NT2/D1 (cell line): ENCODE measurements at regions not wholly inside any gene's neighbourhood (a gene's known extent, or its start where the extent isn't known, plus 50 kb on each side); places are given as distances from the start of the nearest gene placed in this dataset.

Experiments
- DNase-seq: peaks from one replicate; pipeline ENCODE4 v3.0.0-alpha.2; 2011; ENCODE audit warnings: low read depth, low spot score
- H3K27me3 ChIP-seq: 2 replicates; pipeline ENCODE4 v1.6.0; 2011; ENCODE audit warnings: mild to moderate bottlenecking; ENCODE audit not compliant: insufficient read length, insufficient read depth
- H3K36me3 ChIP-seq: 2 replicates; pipeline ENCODE4 v1.6.1; 2011; ENCODE audit warnings: mild to moderate bottlenecking, low read length, mixed read lengths; ENCODE audit not compliant: insufficient read depth, insufficient read length
- H3K4me1 ChIP-seq: 2 replicates; pipeline ENCODE4 v1.5.1; 2011; ENCODE audit not compliant: insufficient read depth, insufficient read length
- H3K4me3 ChIP-seq: 2 replicates; pipeline ENCODE4 v1.5.1; 2011; ENCODE audit warnings: low read depth; ENCODE audit not compliant: insufficient read length
- H3K9ac ChIP-seq: 2 replicates; pipeline ENCODE4 v1.6.0; 2011; ENCODE audit warnings: low read depth; ENCODE audit not compliant: insufficient read length
- H3K9me3 ChIP-seq: 2 replicates; pipeline ENCODE4 v1.5.1; 2011; ENCODE audit warnings: mild to moderate bottlenecking, low read length; ENCODE audit not compliant: insufficient read depth
- SUZ12 ChIP-seq: IDR thresholded peaks from 2 replicates; pipeline ENCODE4 v1.6.1; 2011; ENCODE audit not compliant: insufficient read length, insufficient read depth; ENCODE audit errors: extremely low read depth
- YY1 ChIP-seq: IDR thresholded peaks from 2 replicates; pipeline ENCODE4 v1.6.1; 2011; ENCODE audit not compliant: insufficient read length, insufficient read depth
- ZNF274 ChIP-seq: IDR thresholded peaks from 2 replicates; pipeline ENCODE4 v1.6.1; 2011; ENCODE audit warnings: mild to moderate bottlenecking, low read depth, low read length

DNA sequence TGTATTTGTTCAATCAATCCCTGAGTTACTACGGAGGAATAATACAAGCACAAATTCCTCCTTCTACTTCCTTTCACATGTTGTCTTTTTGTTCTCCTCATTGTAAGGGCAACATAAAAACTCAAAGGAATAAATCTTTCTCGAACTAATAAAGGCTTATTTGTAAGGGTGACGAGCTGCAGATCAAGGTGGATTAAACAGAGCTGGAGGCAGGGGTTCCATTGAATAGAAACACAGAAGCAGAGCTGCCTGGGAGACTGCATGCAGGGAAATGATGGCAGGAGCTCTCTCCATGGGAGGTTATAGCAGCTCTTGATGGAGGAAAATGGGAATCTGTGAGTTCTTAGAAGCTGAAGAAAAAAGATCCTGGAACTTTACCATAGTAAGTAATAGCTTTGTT is 160.2 kb downstream of the CYYR1 start:
- no peaks in the 10 kb centered on the region for H3K36me3 ChIP-seq

GRCh38 chr21:26409735-26410134 is 163.4 kb downstream of the CYYR1 start:
- H3K9me3 ChIP-seq: no peaks in the 10 kb centered on the region
- H3K4me3 ChIP-seq: no peak overlapping the region
- no peak for DNase-seq
- no peaks in the 10 kb centered on the region for H3K36me3 ChIP-seq
- H3K9ac ChIP-seq: no peak overlapping the region
- no peaks in the 10 kb centered on the region for H3K27me3 ChIP-seq
- H3K4me1 ChIP-seq: no peaks in the 10 kb centered on the region
- TF ChIP-seq SUZ12 (no peak), YY1 (no peak), ZNF274 (no peak)

More for the DNA sequence above, 160.2 kb downstream of the CYYR1 start:
- H3K4me3 ChIP-seq: no peak overlapping the region
- H3K9ac ChIP-seq: no peak overlapping the region
- TF ChIP-seq SUZ12 (no peak), ZNF274 (no peak), YY1 (no peak)
- no peaks in the 10 kb centered on the region for H3K4me1 ChIP-seq
- no peaks in the 10 kb centered on the region for H3K27me3 ChIP-seq
- no peaks in the 10 kb centered on the region for H3K9me3 ChIP-seq
- no peak for DNase-seq

- DNase-seq: no peak
- TF ChIP-seq YY1 (no peak), ZNF274 (no peak), SUZ12 (no peak)
- Histone ChIP-seq H3K9me3 (no peaks in the 10 kb centered on the region), H3K4me3 (no peak overlapping the region), H3K9ac (no peak overlapping the region), H3K4me1 (no peaks in the 10 kb centered on the region), H3K27me3 (no peaks in the 10 kb centered on the region), H3K36me3 (no peaks in the 10 kb centered on the region)
Observed at GRCh38 chr21:26408511-26408910, 164.6 kb downstream of the CYYR1 start.

DNA sequence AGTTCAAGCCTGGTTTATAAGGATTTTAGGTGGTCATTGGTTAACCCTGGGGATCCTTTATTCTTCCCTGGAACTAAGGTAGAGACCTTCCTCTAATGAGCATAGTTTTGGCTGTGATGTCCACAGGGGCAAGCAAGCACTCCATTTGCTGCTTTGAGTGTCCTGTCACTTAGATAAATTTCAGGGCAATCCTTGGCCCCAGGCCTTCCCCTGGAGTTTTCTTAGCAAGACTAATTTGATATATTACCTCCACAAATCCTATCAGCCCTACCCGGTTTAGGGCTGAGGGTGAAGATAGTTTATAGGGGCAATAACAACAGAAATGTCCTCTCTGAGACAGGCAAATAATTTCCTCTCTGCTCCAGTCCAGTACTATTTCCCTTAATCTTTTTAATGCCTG is 166.6 kb downstream of the CYYR1 start:
- no peaks in the 10 kb centered on the region for H3K9me3 ChIP-seq
- H3K27me3 ChIP-seq: no peaks in the 10 kb centered on the region
- no peak for DNase-seq
- no peaks in the 10 kb centered on the region for H3K36me3 ChIP-seq
- TF ChIP-seq ZNF274 (no peak), YY1 (no peak), SUZ12 (no peak)
- H3K9ac ChIP-seq: no peak overlapping the region
- H3K4me3 ChIP-seq: no peak overlapping the region
- H3K4me1 ChIP-seq: no peaks in the 10 kb centered on the region

GRCh38 chr21:26405735-26406361 is 167.2 kb downstream of the CYYR1 start:
- no peaks in the 10 kb centered on the region for H3K27me3 ChIP-seq
- H3K9ac ChIP-seq: no peak overlapping the region
- TF ChIP-seq SUZ12 (no peak), YY1 (no peak), ZNF274 (no peak)
- no peaks in the 10 kb centered on the region for H3K36me3 ChIP-seq
- H3K4me1 ChIP-seq: no peaks in the 10 kb centered on the region
- DNase-seq: no peak
- no peak overlapping the region for H3K4me3 ChIP-seq
- 0 out of 2 replicates have a peak, but pooled peaks cover 4% of the 10 kb centered on the region for H3K9me3 ChIP-seq

DNA sequence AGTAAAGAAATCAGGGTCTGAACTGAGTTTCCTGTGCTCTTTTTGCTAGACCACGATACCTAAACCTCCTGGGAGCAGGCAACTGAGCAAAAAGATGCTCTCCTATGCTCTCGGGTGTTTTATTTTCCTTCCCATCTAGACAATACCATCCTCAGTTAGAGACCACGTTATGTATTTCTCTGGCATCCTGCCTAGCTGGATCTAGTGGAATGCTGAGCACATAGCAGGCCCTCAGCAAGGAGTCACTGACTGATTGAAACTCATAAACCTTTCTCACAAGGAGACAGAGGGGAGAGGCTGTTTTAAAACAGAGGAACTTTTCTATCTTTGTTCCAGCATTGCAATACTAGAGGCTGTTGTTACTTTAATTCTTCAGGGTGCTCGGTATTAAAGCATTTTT is 168.0 kb downstream of the CYYR1 start:
- H3K4me3 ChIP-seq: no peak overlapping the region
- no peak overlapping the region for H3K9ac ChIP-seq
- no peaks in the 10 kb centered on the region for H3K36me3 ChIP-seq
- no peaks in the 10 kb centered on the region for H3K4me1 ChIP-seq
- DNase-seq: no peak
- no peaks in the 10 kb centered on the region for H3K27me3 ChIP-seq
- H3K9me3 ChIP-seq: 0 out of 2 replicates have a peak, but pooled peaks cover 7% of the 10 kb centered on the region
- TF ChIP-seq YY1: no peak
- TF ChIP-seq ZNF274: no peak
- TF ChIP-seq SUZ12: no peak

- H3K9ac ChIP-seq: no peak overlapping the region
- TF ChIP-seq SUZ12 (no peak), YY1 (no peak), ZNF274 (no peak)
- DNase-seq: no peak
- H3K4me1 ChIP-seq: no peaks in the 10 kb centered on the region
- no peaks in the 10 kb centered on the region for H3K36me3 ChIP-seq
- H3K27me3 ChIP-seq: no peaks in the 10 kb centered on the region
- H3K4me3 ChIP-seq: no peak overlapping the region
- H3K9me3 ChIP-seq: peaks cover 7% of the 10 kb centered on the region; the same call in 1 of the 2 replicates
Observed at GRCh38 chr21:26404288-26404687, 168.8 kb downstream of the CYYR1 start.
